ENCODE measurements at regions not wholly inside any gene's neighbourhood (a gene's known extent, or its start where the extent isn't known, plus 50 kb on each side); places are given as distances from the start of the nearest gene placed in this dataset.
A peak's percentile ranks its signal among the peaks of the same experiment; 100 is the strongest.
"Not testable (repeated sequence)": the region's sequence is repeated elsewhere in the genome, so short reads cannot be mapped to it uniquely, and the experiment has no call there.

- no peak for DNase-seq
Measured at GRCh38 chr11:22567759-22568158, 57.9 kb downstream of the FANCF start.

DNA sequence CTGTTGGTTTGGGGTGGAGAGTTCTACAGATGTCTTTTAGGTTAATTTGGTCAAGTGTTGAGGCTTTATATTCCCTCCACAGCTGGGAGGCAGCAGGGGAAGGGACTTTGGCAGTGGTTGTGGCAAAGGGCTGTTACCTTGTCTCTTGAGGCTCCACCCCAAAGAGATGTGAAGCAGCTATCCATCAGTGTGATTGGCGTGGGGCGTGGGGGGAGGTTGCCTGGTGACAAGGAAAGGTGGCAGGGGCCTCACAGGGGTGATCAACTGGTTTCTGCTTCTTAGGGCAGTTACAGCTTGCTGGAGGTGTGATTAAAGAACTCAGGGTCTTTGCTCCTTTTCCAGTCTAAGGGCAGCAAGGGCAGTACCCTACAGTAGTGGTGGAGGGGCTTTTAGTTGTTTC is 59.3 kb downstream of the FANCF start:
- no peak for DNase-seq

DNA sequence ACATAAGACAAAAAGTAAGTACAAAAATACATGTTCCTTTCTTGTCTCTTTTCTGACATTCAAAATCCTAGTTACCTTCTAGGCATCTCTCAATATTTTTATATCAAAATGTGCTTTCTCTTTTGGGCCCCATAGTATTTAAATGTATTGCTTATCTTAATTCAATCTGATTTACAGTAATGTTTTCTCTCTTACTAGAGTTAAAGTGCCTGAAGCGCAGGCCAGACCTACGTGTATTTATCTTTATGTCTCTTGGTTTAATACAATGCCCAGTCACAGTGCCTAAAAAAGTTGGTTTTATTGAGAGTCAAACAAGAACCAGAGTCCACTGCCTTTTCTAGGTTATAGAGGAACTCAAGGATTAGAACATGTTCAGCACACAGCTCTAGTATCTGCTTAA is 64.3 kb downstream of the FANCF start:
- no peak for DNase-seq

DNA sequence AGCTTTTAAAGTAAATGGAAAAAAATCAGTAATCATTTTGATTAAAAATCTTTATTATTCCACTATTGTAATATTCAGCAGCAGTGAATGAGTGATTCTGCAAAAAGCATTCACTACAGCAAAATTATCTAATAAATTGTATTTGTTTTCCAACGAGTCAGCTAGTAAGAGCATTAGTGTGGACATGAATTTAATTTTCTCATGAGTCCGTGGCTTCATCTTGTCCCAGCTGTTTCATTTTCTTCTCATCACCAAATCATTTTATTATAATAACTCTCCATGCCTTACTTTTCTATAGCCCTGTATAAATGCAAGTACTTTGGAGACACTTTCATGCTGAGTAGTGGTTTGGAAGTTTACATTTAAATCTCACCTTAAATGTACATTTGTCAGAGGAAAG is 66.2 kb downstream of the FANCF start:
- no peak for DNase-seq

GRCh38 chr11:22558664-22559063 is 67.0 kb downstream of the FANCF start:
- DNase-seq: no peak

DNA sequence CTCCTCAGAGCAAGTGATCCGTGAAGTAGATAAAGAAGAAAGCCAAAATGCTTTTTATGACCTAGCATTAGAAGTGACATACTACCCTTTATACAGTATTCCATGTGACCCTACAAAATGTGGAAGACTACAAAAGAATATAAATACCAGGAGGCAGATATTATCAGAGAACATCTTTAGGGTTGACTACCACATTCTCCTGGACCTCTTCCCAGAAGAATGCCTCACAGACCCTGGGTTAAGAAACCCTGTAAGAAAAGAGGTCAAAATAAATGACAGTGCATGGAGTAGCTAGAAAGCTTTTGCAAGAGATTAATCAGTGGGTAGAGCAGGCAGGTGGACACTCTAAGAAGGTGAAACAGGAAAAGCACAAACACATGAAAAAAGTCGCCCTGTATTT is 69.2 kb downstream of the FANCF start:
- DNase-seq: no peak

DNA sequence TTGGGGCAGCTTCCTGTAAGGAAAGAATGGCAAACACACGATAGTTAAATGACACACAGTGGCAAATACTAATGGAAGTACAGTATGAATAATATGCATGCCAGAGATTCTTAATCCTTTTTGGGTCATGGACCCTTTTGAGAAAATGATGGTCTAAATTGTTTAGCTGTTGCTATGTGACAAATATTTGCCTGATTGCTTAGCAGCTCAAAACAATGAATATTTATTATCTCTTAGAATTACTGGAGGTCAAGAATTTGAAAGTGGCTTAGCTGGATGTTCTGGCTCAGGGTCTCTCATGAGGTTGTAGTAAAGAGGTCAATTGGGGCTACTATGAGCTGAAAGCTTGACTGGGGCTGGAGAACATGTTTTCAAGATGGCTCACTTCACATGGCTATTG is 69.7 kb downstream of the FANCF start:
- DNase-seq: no peak

- peak; percentile 1 for DNase-seq
Measured at GRCh38 chr11:22554221-22554620, 71.4 kb downstream of the FANCF start.

- no peak for DNase-seq
Measured at GRCh38 chr11:22552885-22553284, 72.7 kb downstream of the FANCF start.

- DNase-seq: no peak
Measured at GRCh38 chr11:22546746-22547145, 78.9 kb downstream of the FANCF start.

DNA sequence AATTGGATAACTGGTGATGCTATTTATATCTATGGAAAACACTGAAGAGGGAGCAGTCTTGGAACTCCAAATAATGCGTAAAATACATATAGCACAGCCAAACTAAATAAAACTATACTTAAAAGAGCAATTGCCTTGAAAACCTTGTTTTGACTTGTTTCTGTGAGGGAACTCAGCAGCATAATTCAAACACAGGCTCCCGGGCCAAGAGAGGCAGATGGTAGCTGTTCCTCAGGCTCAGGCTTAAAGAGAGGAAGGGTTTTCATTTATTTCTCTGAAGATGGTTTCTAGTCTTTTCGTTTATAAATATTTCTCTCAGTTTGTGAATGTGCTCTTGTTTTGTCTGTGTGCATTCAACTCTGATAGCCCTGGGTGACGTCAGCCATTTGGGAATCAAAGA is 82.4 kb downstream of the FANCF start:
- no peak for DNase-seq

DNA sequence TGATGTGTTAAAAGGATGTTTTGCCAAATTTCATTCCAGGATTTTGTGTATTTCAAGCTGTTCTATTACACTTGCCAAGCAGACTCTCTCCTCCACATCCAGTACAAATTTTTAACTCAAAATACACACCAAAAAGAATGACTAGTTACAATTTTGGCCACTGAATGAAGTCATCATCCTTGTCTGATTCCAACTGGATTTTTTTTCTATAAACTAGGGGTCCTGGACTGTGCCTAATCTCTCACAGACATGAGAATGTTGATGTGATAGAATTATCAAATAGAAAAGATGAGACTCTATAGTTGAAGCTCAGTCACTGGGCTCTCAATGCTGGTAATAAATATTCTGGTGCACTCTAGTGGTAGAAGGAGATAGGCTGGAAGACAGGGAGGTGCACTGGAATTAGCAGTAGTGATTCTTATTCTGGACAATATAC is 85.8 kb downstream of the FANCF start:
- no peak for DNase-seq

DNA sequence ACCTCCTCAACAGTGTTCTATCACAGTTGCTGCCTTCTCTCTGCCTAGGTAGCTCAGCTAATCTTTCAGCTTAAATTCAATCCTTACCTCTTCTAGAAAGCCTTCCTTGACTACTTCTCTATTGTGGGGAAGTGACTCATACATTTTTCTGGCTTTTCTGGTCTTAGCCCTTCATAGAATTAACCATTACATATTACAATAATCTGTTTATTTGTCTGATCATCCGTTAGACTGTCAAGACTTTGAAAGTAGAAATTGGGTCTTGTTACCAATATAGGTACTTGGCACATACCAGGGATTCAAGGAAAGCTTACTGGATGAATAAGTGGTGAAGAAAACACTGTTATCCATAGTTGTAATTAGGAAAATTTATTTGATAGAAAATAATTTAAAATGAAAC is 89.6 kb downstream of the FANCF start:
- DNase-seq: no peak

- DNase-seq: not testable (repeated sequence)
Measured at GRCh38 chr11:22528612-22529429, 96.8 kb downstream of the FANCF start.

DNA sequence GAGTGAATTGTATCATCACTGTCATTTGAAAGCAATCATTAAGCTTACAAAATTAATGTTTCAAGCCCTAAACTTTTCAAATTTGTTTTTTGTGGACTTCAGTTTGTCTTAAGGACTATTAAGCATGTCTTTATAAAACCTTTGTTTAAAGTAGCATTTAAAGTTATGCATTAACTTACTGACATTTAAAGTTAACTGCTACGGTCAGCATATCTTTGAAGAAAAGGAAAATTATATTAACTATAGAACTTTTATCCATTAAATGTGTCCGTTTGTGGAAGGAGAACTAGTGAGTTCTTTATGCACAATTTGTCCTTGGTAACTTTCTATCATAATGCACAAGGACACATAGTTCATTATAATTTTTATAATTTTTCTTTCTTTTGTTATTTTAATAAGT is 103.4 kb downstream of the FANCF start:
- no peak for DNase-seq

DNA sequence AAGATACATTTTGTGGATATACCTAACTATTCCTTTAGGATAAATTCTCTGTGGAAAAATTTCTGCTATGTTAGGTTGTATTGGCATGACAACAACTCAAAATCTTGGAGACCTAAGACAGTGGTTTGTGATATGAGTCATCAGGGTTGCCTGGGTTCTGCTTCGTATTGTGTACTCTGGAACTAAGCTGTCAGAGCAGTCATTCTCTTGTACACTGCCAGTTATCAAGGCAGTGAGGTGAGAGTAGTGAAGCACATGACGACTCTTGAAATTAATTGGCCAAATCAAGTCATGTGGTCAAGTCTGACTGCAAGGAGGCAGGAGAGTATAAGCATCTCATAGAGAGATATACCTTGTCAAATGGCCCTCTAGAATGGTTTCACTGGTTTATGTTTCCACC is 104.4 kb downstream of the FANCF start:
- peak; percentile 18 for DNase-seq

DNA sequence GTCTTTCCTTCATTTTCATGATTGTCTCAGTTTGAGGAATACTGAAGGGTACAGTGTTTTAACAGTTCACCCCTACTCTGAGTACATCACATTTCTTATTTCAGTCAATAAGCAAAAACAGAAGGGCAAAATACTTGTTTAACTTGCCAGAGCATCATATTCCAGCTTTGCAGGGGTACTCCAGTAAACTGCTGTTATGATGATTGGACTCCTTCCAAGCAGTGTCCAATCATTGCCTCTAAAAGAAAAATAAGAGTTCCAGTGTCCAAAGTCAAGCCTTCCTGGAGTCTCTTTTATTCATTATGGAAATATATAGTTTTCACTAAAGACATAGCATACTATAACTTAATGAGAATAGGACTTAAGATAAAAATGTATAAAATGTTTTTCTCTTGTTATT is 105.1 kb downstream of the FANCF start:
- DNase-seq: no peak

DNA sequence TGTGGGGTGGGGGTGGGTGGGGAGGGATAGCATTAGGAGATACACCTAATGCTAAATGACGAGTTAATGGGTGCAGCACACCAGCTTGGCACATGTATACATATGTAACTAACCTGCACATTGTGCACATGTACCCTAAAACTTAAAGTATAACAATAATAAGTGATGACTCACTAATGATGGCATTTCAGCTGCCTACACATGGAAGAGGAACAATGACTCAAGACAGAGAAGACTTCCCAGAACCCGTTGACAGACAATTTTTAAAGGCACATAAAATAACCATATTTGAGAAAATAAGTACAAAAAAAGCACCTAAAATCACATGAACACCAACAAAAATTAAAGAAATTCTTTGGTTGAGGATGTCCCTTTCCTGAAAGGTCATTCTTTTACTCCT is 107.3 kb downstream of the FANCF start:
- not testable (repeated sequence) for DNase-seq

GRCh38 chr11:22516111-22516510 is 109.5 kb downstream of the FANCF start:
- DNase-seq: no peak

GRCh38 chr11:22512457-22512856 is 113.2 kb downstream of the FANCF start:
- DNase-seq: no peak

- no peak for DNase-seq
Measured at GRCh38 chr11:22510741-22511140, 114.9 kb downstream of the FANCF start.

- no peak for DNase-seq
Measured at GRCh38 chr11:22510010-22510409, 115.6 kb downstream of the FANCF start.

DNA sequence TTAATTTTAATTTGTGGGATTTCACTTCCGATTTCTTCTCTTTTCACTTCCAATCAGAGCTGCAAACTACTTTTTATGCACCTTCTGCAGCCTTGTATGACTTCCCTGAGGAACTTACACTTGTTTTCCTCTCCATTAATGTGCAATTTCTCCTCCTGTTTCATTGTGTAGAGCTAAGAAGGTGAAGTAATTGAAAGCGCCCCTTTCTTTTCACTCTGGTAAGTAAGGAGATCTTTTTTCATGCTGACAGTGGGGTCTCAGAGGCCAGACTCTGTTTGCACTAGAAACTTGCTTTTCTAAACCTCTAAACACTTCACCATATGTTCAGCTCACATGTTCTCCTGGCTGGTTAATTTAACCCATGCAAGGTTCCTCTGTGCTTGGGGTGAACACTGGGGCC is 117.0 kb downstream of the FANCF start:
- no peak for DNase-seq

- no peak for DNase-seq
Measured at GRCh38 chr11:22497474-22497873, 128.1 kb downstream of the FANCF start.

DNA sequence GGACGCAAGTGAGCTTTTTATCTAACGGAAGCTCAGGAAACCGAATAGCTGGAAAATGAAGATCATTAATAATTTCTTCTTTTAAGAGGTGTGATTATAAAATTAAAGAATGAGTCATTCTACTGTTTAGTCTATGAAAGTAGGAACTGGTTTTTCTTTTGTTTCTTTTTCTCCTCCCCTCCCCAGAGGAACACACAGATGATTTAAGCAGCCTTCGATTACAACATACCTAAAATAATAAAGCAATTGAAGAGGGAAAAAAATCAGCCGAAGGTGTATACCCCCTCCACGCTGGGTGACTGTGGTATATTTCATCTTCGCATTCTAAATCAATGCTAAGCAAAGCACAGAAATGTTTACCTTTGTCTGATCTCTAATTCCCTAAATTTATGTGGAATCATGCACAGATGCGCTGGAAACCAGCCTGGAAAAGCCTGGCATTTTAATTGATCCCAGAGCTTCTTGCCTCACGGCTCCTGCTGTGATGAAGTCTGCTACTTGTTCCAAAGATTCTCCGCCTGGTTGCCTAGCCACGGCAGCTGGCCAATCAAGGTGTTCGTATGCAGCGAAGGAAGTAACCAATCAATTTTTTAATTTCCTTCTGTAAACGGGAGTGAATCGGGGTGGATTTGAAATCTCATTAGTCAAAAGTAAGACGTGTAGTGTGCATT is 133.9 kb downstream of the FANCF start:
- no peak for DNase-seq
